GM23338 (cell line): ENCODE measurements at regions not wholly inside any gene's neighbourhood (a gene's known extent, or its start where the extent isn't known, plus 50 kb on each side); places are given as distances from the start of the nearest gene placed in this dataset.

ENCODE experiments used
- ATAC-seq: fragments of 200-7000 bp; cut with Tn5 transposase; 3 replicates; pipeline ENCODE4 v1.9.1; 2020
- DNase-seq: peaks from one replicate; pipeline ENCODE4 v3.0.0-alpha.2; 2015; ENCODE audit warnings: low spot score
- H2AFZ ChIP-seq: fragments of 200-600 bp; sonication (generic); 2 replicates; pipeline ENCODE4 v1.8.0; 2016; ENCODE audit warnings: antibody characterized with exemption, mild to moderate bottlenecking, moderate library complexity
- H3F3A ChIP-seq: fragments of 200-600 bp; sonication (generic); replicated peaks from 2 replicates; pipeline ENCODE4 v1.8.0; 2017; ENCODE audit warnings: antibody characterized with exemption, mixed run types, low read depth
- H3K27ac ChIP-seq: fragments of 200-600 bp; sonication (generic); 2 replicates; pipeline ENCODE4 v1.6.1; 2016; ENCODE audit warnings: low read depth
- H3K27me3 ChIP-seq: fragments of 200-600 bp; sonication (generic); 2 replicates; pipeline ENCODE4 v1.8.0; 2016; ENCODE audit warnings: mild to moderate bottlenecking, mixed run types, moderate library complexity; ENCODE audit not compliant: insufficient read depth
- H3K36me3 ChIP-seq: fragments of 200-600 bp; sonication (generic); 2 replicates; pipeline ENCODE4 v1.8.0; 2016; ENCODE audit warnings: mild to moderate bottlenecking; ENCODE audit not compliant: insufficient read depth
- H3K4me1 ChIP-seq: fragments of 200-600 bp; sonication (generic); 2 replicates; pipeline ENCODE4 v1.8.0; 2016; ENCODE audit warnings: mild to moderate bottlenecking, moderate library complexity; ENCODE audit not compliant: insufficient read depth
- H3K4me2 ChIP-seq: fragments of 200-600 bp; sonication (generic); 2 replicates; pipeline ENCODE4 v1.7.1; 2017; ENCODE audit warnings: mixed run types
- H3K4me3 ChIP-seq: fragments of 200-600 bp; sonication (generic); 2 replicates; pipeline ENCODE4 v1.6.1; 2016; ENCODE audit warnings: mixed run types
- H3K79me2 ChIP-seq: fragments of 200-600 bp; sonication (generic); replicated peaks from 2 replicates; pipeline ENCODE4 v1.8.0; 2017; ENCODE audit warnings: mild to moderate bottlenecking; ENCODE audit not compliant: insufficient read depth
- H3K9me2 ChIP-seq: fragments of 200-600 bp; sonication (generic); 2 replicates; pipeline ENCODE4 v1.8.0; 2017; ENCODE audit not compliant: insufficient read depth
- H4K20me1 ChIP-seq: fragments of 200-600 bp; sonication (generic); replicated peaks from 2 replicates; pipeline ENCODE4 v1.8.0; 2017; ENCODE audit warnings: mild to moderate bottlenecking; ENCODE audit not compliant: insufficient read depth
- H3K27ac Mint-ChIP-seq: 2 replicates; pipeline ENCODE4 v1.8.0; 2020; ENCODE audit warnings: inconsistent platforms, mild to moderate bottlenecking, moderate library complexity, mixed read lengths
- H3K27me3 Mint-ChIP-seq: 3 replicates; pipeline ENCODE4 v1.8.0; 2022; ENCODE audit warnings: low read depth, mild to moderate bottlenecking, moderate library complexity, mixed read lengths, inconsistent platforms; ENCODE audit not compliant: insufficient read depth, poor library complexity
- H3K36me3 Mint-ChIP-seq: 3 replicates; pipeline ENCODE4 v1.8.0; 2021; ENCODE audit warnings: low read depth, mild to moderate bottlenecking, inconsistent platforms, moderate library complexity, mixed read lengths
- H3K4me1 Mint-ChIP-seq: 3 replicates; pipeline ENCODE4 v1.8.0; 2020; ENCODE audit warnings: mild to moderate bottlenecking, inconsistent platforms, mixed read lengths
- H3K4me3 Mint-ChIP-seq: 3 replicates; pipeline ENCODE4 v1.8.0; 2021; ENCODE audit warnings: moderate library complexity, mild to moderate bottlenecking, inconsistent platforms, mixed read lengths
- H3K9me3 Mint-ChIP-seq: 3 replicates; pipeline ENCODE4 v1.8.0; 2020; ENCODE audit warnings: moderate library complexity, mild to moderate bottlenecking, inconsistent platforms, mixed read lengths
- CREB1 ChIP-seq: fragments of 250-450 bp; sonication (Bioruptor Pico); IDR thresholded peaks from 2 replicates; pipeline ENCODE4 v1.5.0; 2020; ENCODE audit warnings: low read depth, mild to moderate bottlenecking, moderate library complexity
- EZH2 ChIP-seq: fragments of 200-600 bp; sonication (generic); IDR thresholded peaks from one replicate; pipeline ENCODE4 v1.8.0; 2017; ENCODE audit warnings: antibody characterized with exemption, mild to moderate bottlenecking, low read depth; ENCODE audit not compliant: unreplicated experiment
- JUNB ChIP-seq: IDR thresholded peaks from one replicate; pipeline ENCODE4 v1.6.1; 2016; ENCODE audit warnings: antibody characterized with exemption; ENCODE audit not compliant: unreplicated experiment
- STAT1 ChIP-seq: IDR thresholded peaks from one replicate; pipeline ENCODE4 v1.6.1; 2016; ENCODE audit warnings: antibody characterized with exemption; ENCODE audit not compliant: unreplicated experiment
- ZNF114 ChIP-seq: fragments of 250-450 bp; sonication (Bioruptor Pico); IDR thresholded peaks from 2 replicates; pipeline ENCODE4 v1.5.0; 2020; ENCODE audit warnings: mild to moderate bottlenecking, moderate library complexity
- ZNF462 ChIP-seq: fragments of 250-450 bp; sonication (Bioruptor Pico); IDR thresholded peaks from 2 replicates; pipeline ENCODE4 v1.5.0; 2020; ENCODE audit warnings: mild to moderate bottlenecking, moderate library complexity
- TF ChIP-seq, protein P1 (sequence below): IDR thresholded peaks from 2 replicates; pipeline ENCODE4 v1.6.1; 2016; ENCODE audit warnings: antibody characterized with exemption

DNA sequence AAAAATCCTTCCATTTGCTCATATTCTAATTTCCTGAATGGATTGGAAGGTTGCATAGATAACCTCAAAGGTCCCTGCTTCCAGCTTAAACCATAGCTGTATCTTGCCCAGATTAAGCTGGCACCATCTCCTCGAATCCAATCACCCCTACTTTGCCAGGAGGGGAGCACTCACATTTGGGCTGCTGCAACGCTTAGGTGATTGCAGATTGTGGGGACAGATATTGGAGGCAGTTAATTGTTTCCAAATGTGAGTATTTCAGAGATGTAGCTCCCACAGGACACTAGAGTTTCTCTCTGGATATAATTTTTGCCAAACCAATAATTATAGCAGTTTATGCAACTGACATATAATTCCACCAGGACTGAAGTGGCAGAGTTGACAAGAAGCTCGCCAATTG is 53.5 kb upstream of the ACSL1 start:
- Mint-ChIP-seq H3K27ac (no peak overlapping the region), H3K9me3 (no peaks in the 10 kb centered on the region), H3K27me3 (peaks cover 8% of the 10 kb centered on the region), H3K4me1 (no peaks in the 10 kb centered on the region), H3K36me3 (no peaks in the 10 kb centered on the region), H3K4me3 (no peak overlapping the region)
- no peak for TF ChIP-seq ZNF462 (CRISPR knock-in tag)
- TF ChIP-seq, protein P1, sequence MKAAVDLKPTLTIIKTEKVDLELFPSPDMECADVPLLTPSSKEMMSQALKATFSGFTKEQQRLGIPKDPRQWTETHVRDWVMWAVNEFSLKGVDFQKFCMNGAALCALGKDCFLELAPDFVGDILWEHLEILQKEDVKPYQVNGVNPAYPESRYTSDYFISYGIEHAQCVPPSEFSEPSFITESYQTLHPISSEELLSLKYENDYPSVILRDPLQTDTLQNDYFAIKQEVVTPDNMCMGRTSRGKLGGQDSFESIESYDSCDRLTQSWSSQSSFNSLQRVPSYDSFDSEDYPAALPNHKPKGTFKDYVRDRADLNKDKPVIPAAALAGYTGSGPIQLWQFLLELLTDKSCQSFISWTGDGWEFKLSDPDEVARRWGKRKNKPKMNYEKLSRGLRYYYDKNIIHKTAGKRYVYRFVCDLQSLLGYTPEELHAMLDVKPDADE: no peak
- TF ChIP-seq JUNB: no peak
- TF ChIP-seq ZNF114 (CRISPR knock-in tag): no peak
- no peak for TF ChIP-seq CREB1 (CRISPR knock-in tag)
- no peak for TF ChIP-seq STAT1
- no peak for TF ChIP-seq EZH2
- Histone ChIP-seq H3K9me2 (no peaks in the 10 kb centered on the region), H3F3A (no peaks in the 10 kb centered on the region), H3K27ac (no peak overlapping the region), H3K4me3 (no peak overlapping the region), H3K4me2 (no peak overlapping the region), H4K20me1 (no peaks in the 10 kb centered on the region), H3K27me3 (no peaks in the 10 kb centered on the region), H3K4me1 (no peaks in the 10 kb centered on the region), H3K36me3 (no peaks in the 10 kb centered on the region), H3K79me2 (no peaks in the 10 kb centered on the region), H2AFZ (no peak overlapping the region)
- DNase-seq (no peak), ATAC-seq (no peak)
